IMR-90 (cell line): ENCODE measurements at regions not wholly inside any gene's neighbourhood (a gene's known extent, or its start where the extent isn't known, plus 50 kb on each side); places are given as distances from the start of the nearest gene placed in this dataset.

Source experiments
- ATAC-seq: fragments of 200-7000 bp; cut with Tn5 transposase; 2 replicates; pipeline ENCODE4 v1.9.1; 2020; ENCODE audit warnings: low read depth, mild to moderate bottlenecking, moderate library complexity
- BruUV-seq: library from RNA; stranded (reverse); fragments of 400-500 nt; replicated peaks from 2 replicates; lab custom pipeline; 2021; lab: Mats Ljungman, UMichigan
- CTCF ChIA-PET: fragments of 300-600 bp; formaldehyde crosslinking; extraction: SDS; loops from one replicate; lab custom pipeline; 2021; ENCODE audit warnings: antibody characterized with exemption; lab: Yijun Ruan, JAX
- POLR2A ChIA-PET: fragments of 300-600 bp; sonication (Branson Sonifier 250); formaldehyde crosslinking; loops from one replicate; lab custom pipeline; 2022; ENCODE audit warnings: antibody characterized with exemption; ENCODE audit not compliant: unreplicated experiment; lab: Charles Lee
- DNase-seq: peaks from one replicate; pipeline ENCODE4 v3.0.0; 2013
- H2AFZ ChIP-seq: replicated peaks from 2 replicates; pipeline ENCODE3; 2013; ENCODE audit warnings: low read length, mild to moderate bottlenecking; ENCODE audit not compliant: poor library complexity
- H2AK5ac ChIP-seq: 2 replicates; pipeline ENCODE4 v1.6.1; 2013; ENCODE audit warnings: low read depth, low read length, inconsistent platforms
- H2AK9ac ChIP-seq: replicated peaks from 2 replicates; pipeline ENCODE3; 2013; ENCODE audit warnings: mild to moderate bottlenecking, low read depth, low read length, moderate library complexity; ENCODE audit not compliant: poor library complexity
- H2BK120ac ChIP-seq: 2 replicates; pipeline ENCODE4 v1.6.1; 2013; ENCODE audit warnings: low read depth, low read length, inconsistent platforms
- H2BK15ac ChIP-seq: 3 replicates; pipeline ENCODE4 v1.6.1; 2013; ENCODE audit warnings: low read depth, low read length, inconsistent platforms
- H2BK20ac ChIP-seq: 2 replicates; pipeline ENCODE4 v1.6.1; 2013; ENCODE audit warnings: low read depth, mild to moderate bottlenecking, inconsistent platforms, low read length, moderate library complexity
- H2BK5ac ChIP-seq: 2 replicates; pipeline ENCODE4 v1.6.1; 2013; ENCODE audit warnings: mild to moderate bottlenecking, low read depth, low read length, inconsistent platforms; ENCODE audit not compliant: poor library complexity, severe bottlenecking
- H3K14ac ChIP-seq: replicated peaks from 2 replicates; pipeline ENCODE4 v1.6.1; 2013; ENCODE audit warnings: low read depth, low read length, inconsistent platforms
- H3K18ac ChIP-seq: 2 replicates; pipeline ENCODE4 v1.6.1; 2013; ENCODE audit warnings: low read depth, low read length, control low read depth
- H3K23ac ChIP-seq: 2 replicates; pipeline ENCODE4 v1.6.1; 2013; ENCODE audit warnings: low read depth, low read length, inconsistent platforms
- H3K27ac ChIP-seq: 2 replicates; pipeline ENCODE4 v1.5.1; 2013; ENCODE audit warnings: mild to moderate bottlenecking, control low read depth, low read length; ENCODE audit not compliant: insufficient read depth
- H3K27me3 ChIP-seq: 2 replicates; pipeline ENCODE4 v1.6.1; 2013; ENCODE audit warnings: low read length; ENCODE audit not compliant: control insufficient read depth, insufficient read depth
- H3K36me3 ChIP-seq: 2 replicates; pipeline ENCODE4 v1.6.1; 2013; ENCODE audit warnings: low read length, mixed read lengths; ENCODE audit not compliant: control insufficient read depth, insufficient read depth
- H3K4ac ChIP-seq: 2 replicates; pipeline ENCODE4 v1.6.1; 2013; ENCODE audit warnings: low read depth, low read length, inconsistent platforms
- H3K4me1 ChIP-seq: 2 replicates; pipeline ENCODE4 v1.6.1; 2013; ENCODE audit warnings: low read length, mixed read lengths; ENCODE audit not compliant: control insufficient read depth, insufficient read depth
- H3K4me2 ChIP-seq: 2 replicates; pipeline ENCODE4 v1.6.1; 2013; ENCODE audit warnings: low read depth, mild to moderate bottlenecking, control low read depth, low read length, moderate library complexity
- H3K4me3 ChIP-seq: 2 replicates; pipeline ENCODE4 v1.5.1; 2013; ENCODE audit warnings: low read depth, mild to moderate bottlenecking, control low read depth, low read length, moderate library complexity; ENCODE audit not compliant: insufficient read depth
- H3K56ac ChIP-seq: 2 replicates; pipeline ENCODE4 v1.6.1; 2013; ENCODE audit warnings: low read length, inconsistent platforms; ENCODE audit not compliant: insufficient read depth; ENCODE audit errors: extremely low read depth
- H3K79me1 ChIP-seq, 2 experiments: 2 replicates each; pipeline ENCODE4 v1.6.1; 2013; ENCODE audit warnings: low read length in 2 of 2, inconsistent platforms in 1 of 2, low read depth in 1 of 2
- H3K9ac ChIP-seq: 2 replicates; pipeline ENCODE4 v1.6.1; 2013; ENCODE audit warnings: low read depth, low read length, control low read depth
- H3K9me1 ChIP-seq: 2 replicates; pipeline ENCODE4 v1.6.1; 2013; ENCODE audit warnings: low read length, inconsistent platforms; ENCODE audit not compliant: insufficient read depth
- H3K9me3 ChIP-seq: 2 replicates; pipeline ENCODE4 v1.6.1; 2013; ENCODE audit warnings: low read length; ENCODE audit not compliant: control insufficient read depth, insufficient read depth
- H4K20me1 ChIP-seq: 2 replicates; pipeline ENCODE4 v1.6.1; 2013; ENCODE audit warnings: low read length, inconsistent platforms; ENCODE audit not compliant: insufficient read depth
- H4K5ac ChIP-seq: 2 replicates; pipeline ENCODE4 v1.6.1; 2013; ENCODE audit warnings: mild to moderate bottlenecking, low read depth, low read length, control low read depth
- H4K8ac ChIP-seq, 2 experiments: 2 replicates each; pipeline ENCODE4 v1.6.1; 2013; ENCODE audit warnings: low read depth in 2 of 2, low read length in 2 of 2, control low read depth in 1 of 2, inconsistent platforms in 1 of 2
- H4K91ac ChIP-seq: 2 replicates; pipeline ENCODE4 v1.6.1; 2013; ENCODE audit warnings: low read depth, low read length, inconsistent platforms; ENCODE audit not compliant: insufficient read depth
- BHLHE40 ChIP-seq: fragments of 150-350 bp; IDR thresholded peaks from 2 replicates; pipeline ENCODE4 v1.6.1; 2016; ENCODE audit warnings: mild to moderate bottlenecking, low read depth, low read length
- ELK1 ChIP-seq: fragments of 150-350 bp; IDR thresholded peaks from 2 replicates; pipeline ENCODE4 v1.6.1; 2016; ENCODE audit warnings: low read depth, mild to moderate bottlenecking, low read length, moderate library complexity, borderline replicate concordance
- MAZ ChIP-seq: IDR thresholded peaks from 2 replicates; pipeline ENCODE4 v1.6.1; 2012; ENCODE audit warnings: low read depth, mild to moderate bottlenecking, low read length, improper control_type of control experiment, moderate library complexity, borderline replicate concordance
- SMC3 ChIP-seq: fragments of 150-350 bp; IDR thresholded peaks from 2 replicates; pipeline ENCODE4 v1.6.1; 2016; ENCODE audit warnings: low read depth, mild to moderate bottlenecking, antibody characterized with exemption, low read length, moderate library complexity
- USF2 ChIP-seq: fragments of 150-350 bp; IDR thresholded peaks from 2 replicates; pipeline ENCODE4 v1.6.1; 2017; ENCODE audit warnings: mild to moderate bottlenecking, antibody characterized with exemption, low read length, low read depth
- WGBS, 2 experiments: methylation state at CpG; one replicate each; pipeline versions ENCODE4 v1.1.5 to v1.1.7; 2013; ENCODE audit warnings: missing lambda C conversion rate in 2 of 2; ENCODE audit not compliant: insufficient read length in 1 of 2; ENCODE audit errors: extremely low coverage in 2 of 2; 5-methylcytosine and 5-hydroxymethylcytosine counted together
- dilution Hi-C: fragments of 300-500 bp; cut with HindIII; formaldehyde crosslinking; loops from one replicate; pipeline ENCODE4 v1.14.3; 2018; ENCODE audit warnings: low sequenced_read_pairs; ENCODE audit not compliant: unreplicated experiment
- in situ Hi-C: fragments of 300-500 bp; cut with MboI; formaldehyde crosslinking; loops from 3 replicates; pipeline ENCODE4 v1.14.3; 2019; ENCODE audit warnings: low sequenced_read_pairs, inconsistent platforms, mixed read lengths
- intact Hi-C: fragments of 100-400 bp; cut with micrococcal nuclease; formaldehyde crosslinking; loops from 2 replicates; pipeline ENCODE4 v1.10.0; 2022

- no peaks in the 10 kb centered on the region for H3K9me3 ChIP-seq
- no peak overlapping the region for H2BK120ac ChIP-seq
- H3K4ac ChIP-seq, result no peak overlapping the region
- H2AFZ ChIP-seq, result no peak overlapping the region
- no peak overlapping the region for H3K4me3 ChIP-seq
- no peak overlapping the region for H2AK5ac ChIP-seq
- H3K14ac ChIP-seq, result no peak overlapping the region
- no peak overlapping the region for H3K56ac ChIP-seq
- ChIA-PET POLR2A (no interaction called here), CTCF (no interaction called here)
- H3K4me1 ChIP-seq, result no peaks in the 10 kb centered on the region
- ATAC-seq, result peak; percentile 51
- H3K18ac ChIP-seq, result no peak overlapping the region
- no peak overlapping the region for H4K91ac ChIP-seq
- no peak overlapping the region for H3K23ac ChIP-seq
- no peak overlapping the region for H2BK15ac ChIP-seq
- no peaks in the 10 kb centered on the region for H3K9me1 ChIP-seq
- no peak overlapping the region for H4K8ac ChIP-seq
- 9% methylated on average over 4 of the region's 11 CpGs; no CpG with 5 or more reads in 1 of the 2 experiments for WGBS, 2 experiments
- in situ Hi-C loops (no loop called here), dilution Hi-C loops (no loop called here), intact Hi-C loops (no loop called here)
- TF ChIP-seq USF2 (no peak), MAZ (no peak), BHLHE40 (no peak), ELK1 (no peak), SMC3 (no peak)
- H3K27me3 ChIP-seq, result no peaks in the 10 kb centered on the region
- H3K4me2 ChIP-seq, result no peak overlapping the region
- peak; percentile 1 for DNase-seq
- no TSS peak for BruUV-seq
- H2BK20ac ChIP-seq, result no peak overlapping the region
- H3K36me3 ChIP-seq, result no peaks in the 10 kb centered on the region
- no peak overlapping the region for H2BK5ac ChIP-seq
- H3K79me1 ChIP-seq, result no peaks in the 10 kb centered on the region
- no peaks in the 10 kb centered on the region for H4K20me1 ChIP-seq
- no peak overlapping the region for H3K9ac ChIP-seq
- H2AK9ac ChIP-seq, result no peak overlapping the region
- H4K5ac ChIP-seq, result no peak overlapping the region
- H3K27ac ChIP-seq, result no peak overlapping the region
Measured at GRCh38 chr6:150528648-150529285, 70.9 kb upstream of the PLEKHG1 start.
